Esophagus (tissue), 2 donors: ENCODE measurements at regions not wholly inside any gene's neighbourhood (a gene's known extent, or its start where the extent isn't known, plus 50 kb on each side); places are given as distances from the start of the nearest gene placed in this dataset.

ENCODE experiments used
- H3K27ac ChIP-seq, 2 donors: one replicate each; pipeline ENCODE4 v1.5.1; 2013; ENCODE audit warnings: low read depth in 2 of 2, mild to moderate bottlenecking in 2 of 2, inconsistent platforms in 1 of 2, low read length in 1 of 2, moderate library complexity in 1 of 2
- H3K27me3 ChIP-seq, 2 donors: one replicate each; pipeline ENCODE4 v1.6.1; 2013; ENCODE audit warnings: low read length in 2 of 2, control low read depth in 1 of 2, mild to moderate bottlenecking in 1 of 2; ENCODE audit not compliant: insufficient read depth in 2 of 2, control insufficient read depth in 1 of 2
- H3K36me3 ChIP-seq, 2 donors: one replicate each; pipeline ENCODE4 v1.6.1; 2013; ENCODE audit warnings: low read length in 1 of 2; ENCODE audit not compliant: control insufficient read depth in 2 of 2, insufficient read depth in 2 of 2
- H3K4me1 ChIP-seq, 2 donors: one replicate each; pipeline ENCODE4 v1.6.1; 2013; ENCODE audit warnings: low read length in 1 of 2; ENCODE audit not compliant: control insufficient read depth in 2 of 2, insufficient read depth in 2 of 2
- H3K4me3 ChIP-seq, 2 donors: one replicate each; pipeline ENCODE4 v1.5.1; 2013; ENCODE audit warnings: low read length in 2 of 2, mild to moderate bottlenecking in 2 of 2, low read depth in 1 of 2, moderate library complexity in 1 of 2
- H3K9me3 ChIP-seq, 2 donors: one replicate each; pipeline ENCODE4 v1.6.1; 2013; ENCODE audit warnings: mild to moderate bottlenecking in 2 of 2, low read depth in 1 of 2, low read length in 1 of 2, moderate library complexity in 1 of 2; ENCODE audit not compliant: control insufficient read depth in 2 of 2, insufficient read depth in 1 of 2
- WGBS, 2 donors: extraction: QIAGEN DNeasy Blood & Tissue Kit; methylation state at CpG; one replicate each; pipeline ENCODE4 v1.1.7; 2013; 5-methylcytosine and 5-hydroxymethylcytosine counted together
- donor health status: healthy with polysubstance abuse.
- donor health status: Bipolar disorder and iron deficiency.

DNA sequence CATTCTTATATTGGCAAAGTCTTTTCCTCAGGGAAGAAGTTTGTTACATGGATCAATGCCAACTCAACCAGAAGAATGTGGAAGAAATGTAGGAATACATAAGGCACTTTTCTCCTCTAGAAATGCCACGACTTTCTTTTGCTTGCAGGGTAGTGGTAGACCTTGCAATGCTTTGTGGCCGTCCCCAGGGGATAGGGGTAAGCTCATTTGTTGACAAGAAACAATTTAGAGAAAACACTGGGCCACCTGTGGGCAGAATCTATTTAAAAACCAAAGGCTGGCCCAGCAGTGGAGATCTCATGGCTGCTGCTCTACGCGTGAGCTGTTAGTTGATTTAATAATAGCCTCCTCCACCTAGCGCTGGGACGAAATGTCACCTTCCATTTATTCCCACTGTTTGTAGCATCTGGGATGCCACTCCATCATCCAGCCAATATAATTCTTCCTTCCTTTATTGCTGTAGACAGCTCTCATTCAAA lies 64.6 kb upstream of the PFN2 start:
- H3K27ac ChIP-seq: no peak overlapping the region
- H3K36me3 ChIP-seq: no peaks in the 10 kb centered on the region
- H3K27me3 ChIP-seq: no peaks in the 10 kb centered on the region
- H3K4me1 ChIP-seq: no peaks in the 10 kb centered on the region
- no peaks in the 10 kb centered on the region for H3K9me3 ChIP-seq
- no peak overlapping the region for H3K4me3 ChIP-seq
- WGBS, 2 donors: 77 to 78% methylated on average over 6 of the region's 6 CpGs

GRCh38 chr3:150033721-150034120 lies 63.0 kb upstream of the PFN2 start:
- no peaks in the 10 kb centered on the region for H3K9me3 ChIP-seq
- H3K4me1 ChIP-seq: no peaks in the 10 kb centered on the region
- H3K27ac ChIP-seq: no peak overlapping the region
- no peaks in the 10 kb centered on the region for H3K36me3 ChIP-seq
- 34 to 37% methylated on average over 2 of the region's 2 CpGs for WGBS, 2 donors
- H3K4me3 ChIP-seq: no peak overlapping the region
- no peaks in the 10 kb centered on the region for H3K27me3 ChIP-seq

- H3K27ac ChIP-seq: no peak overlapping the region
- 82 to 94% methylated on average over 2 of the region's 2 CpGs for WGBS, 2 donors
Measured at GRCh38 chr3:150030841-150031240, 60.1 kb upstream of the PFN2 start.

DNA sequence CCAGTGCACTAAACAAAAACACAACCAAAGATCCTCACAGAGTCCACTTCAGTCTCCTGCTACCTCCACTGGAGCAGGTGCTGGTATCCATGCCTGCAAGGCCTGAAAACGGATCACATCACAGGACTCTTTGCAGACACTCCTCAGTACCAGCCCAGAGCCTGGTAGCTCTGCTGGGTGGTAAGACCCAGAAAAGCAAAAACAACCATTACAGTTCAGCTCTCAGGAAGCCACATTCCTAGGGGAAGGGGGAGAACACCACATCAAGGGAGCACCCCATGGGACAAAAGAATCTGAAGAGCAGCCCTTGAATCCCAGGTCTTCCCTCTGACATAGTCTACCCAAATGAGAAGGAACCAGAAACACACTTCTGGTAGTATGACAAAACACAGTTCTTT lies 52.5 kb upstream of the PFN2 start:
- H3K9me3 ChIP-seq: peaks cover 0 to 2% of the 10 kb centered on the region in 2 donors
- H3K27me3 ChIP-seq: no peaks in the 10 kb centered on the region
- no peak overlapping the region for H3K27ac ChIP-seq
- WGBS, 2 donors: 76 to 92% methylated on average over 1 of the region's 1 CpG
- no peak overlapping the region for H3K4me3 ChIP-seq
- H3K36me3 ChIP-seq: no peaks in the 10 kb centered on the region
- H3K4me1 ChIP-seq: no peaks in the 10 kb centered on the region

More at GRCh38 chr3:150030841-150031240, 60.1 kb upstream of the PFN2 start:
- Histone ChIP-seq H3K4me3 (no peak overlapping the region), H3K9me3 (no peaks in the 10 kb centered on the region), H3K4me1 (no peaks in the 10 kb centered on the region), H3K27me3 (no peaks in the 10 kb centered on the region), H3K36me3 (no peaks in the 10 kb centered on the region)

GRCh38 chr3:150022381-150023238 lies 51.9 kb upstream of the PFN2 start:
- Histone ChIP-seq H3K9me3 (peaks cover 0 to 2% of the 10 kb centered on the region in 2 donors), H3K27me3 (no peaks in the 10 kb centered on the region), H3K4me1 (no peaks in the 10 kb centered on the region), H3K4me3 (no peak overlapping the region), H3K36me3 (no peaks in the 10 kb centered on the region), H3K27ac (no peak overlapping the region)
- 87 to 88% methylated on average over 9 of the region's 9 CpGs for WGBS, 2 donors

DNA sequence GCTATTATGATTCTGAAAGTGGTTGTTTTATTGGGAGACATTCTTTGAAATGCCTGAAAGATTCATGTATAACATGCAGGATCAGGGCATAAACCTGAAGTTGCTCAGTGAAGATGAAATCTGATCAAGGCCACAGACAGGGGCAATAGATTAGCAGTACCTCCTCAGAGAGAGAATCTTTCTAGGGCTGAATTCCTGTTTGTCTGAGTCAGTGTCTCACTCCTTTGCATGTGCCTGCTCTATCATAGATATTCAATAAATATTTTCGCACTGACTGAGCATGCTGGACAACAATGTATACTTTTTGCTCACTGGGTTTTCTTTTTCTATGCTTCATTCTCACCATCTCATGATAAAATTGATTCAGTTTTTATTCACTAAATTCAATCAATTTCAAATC lies 49.8 kb upstream of the PFN2 start:
- WGBS, 2 donors: 91 to 96% methylated on average over 1 of the region's 1 CpG
- Histone ChIP-seq H3K4me1 (no peaks in the 10 kb centered on the region), H3K36me3 (no peaks in the 10 kb centered on the region), H3K27me3 (no peaks in the 10 kb centered on the region), H3K9me3 (peaks cover 0 to 2% of the 10 kb centered on the region in 2 donors), H3K4me3 (no peak overlapping the region), H3K27ac (no peak overlapping the region)
